HG03342 (cell line): ENCODE measurements at regions not wholly inside any gene's neighbourhood (a gene's known extent, or its start where the extent isn't known, plus 50 kb on each side); places are given as distances from the start of the nearest gene placed in this dataset.

Source experiments
- ATAC-seq: cut with Tn5 transposase; IDR thresholded peaks from one replicate; pipeline ENCODE4 v1.9.1; 2021; ENCODE audit warnings: mild to moderate bottlenecking, moderate library complexity; ENCODE audit not compliant: unreplicated experiment

- no peak for ATAC-seq
These were observed 344.2 kb downstream of the GRIA2 start for GRCh38 chr4:157564771-157565170.

- ATAC-seq, result no peak
These were observed 343.7 kb downstream of the GRIA2 start for GRCh38 chr4:157564218-157564617.

GRCh38 chr4:157558016-157558415, 337.5 kb downstream of the GRIA2 start:
- no peak for ATAC-seq

GRCh38 chr4:157550028-157550427, 329.5 kb downstream of the GRIA2 start:
- ATAC-seq, result no peak

- no peak for ATAC-seq
These were observed 307.4 kb downstream of the GRIA2 start for GRCh38 chr4:157527954-157528353.

- ATAC-seq, result no peak
These were observed 301.4 kb downstream of the GRIA2 start for GRCh38 chr4:157521906-157522305.

- ATAC-seq, result no peak
These were observed 294.2 kb downstream of the GRIA2 start for GRCh38 chr4:157514711-157515110.

- no peak for ATAC-seq
These were observed 288.8 kb downstream of the GRIA2 start for GRCh38 chr4:157509341-157509740.

- ATAC-seq, result no peak
These were observed 282.1 kb downstream of the GRIA2 start for GRCh38 chr4:157502656-157503055.

- ATAC-seq, result no peak
These were observed 239.3 kb downstream of the GRIA2 start for GRCh38 chr4:157459785-157460184.

- ATAC-seq, result no peak
These were observed 226.7 kb downstream of the GRIA2 start for GRCh38 chr4:157447195-157447594.

- ATAC-seq, result no peak
These were observed 223.5 kb downstream of the GRIA2 start for GRCh38 chr4:157444014-157444413.

GRCh38 chr4:157443537-157443936, 223.0 kb downstream of the GRIA2 start:
- no peak for ATAC-seq

- ATAC-seq, result no peak
These were observed 205.4 kb downstream of the GRIA2 start for GRCh38 chr4:157425897-157426296.

GRCh38 chr4:157423526-157424020, 203.0 kb downstream of the GRIA2 start:
- ATAC-seq, result no peak

GRCh38 chr4:157421365-157421764, 200.8 kb downstream of the GRIA2 start:
- ATAC-seq, result no peak
